OCI-LY7 (cell line): ENCODE measurements at regions not wholly inside any gene's neighbourhood (a gene's known extent, or its start where the extent isn't known, plus 50 kb on each side); places are given as distances from the start of the nearest gene placed in this dataset.

Source experiments
- CTCF ChIP-seq: fragments of 200-600 bp; sonication (generic); conservative IDR thresholded peaks from 2 replicates; pipeline ENCODE4 v1.5.1; 2014; ENCODE audit warnings: mild to moderate bottlenecking, antibody characterized with exemption, low read length, moderate library complexity, mixed read lengths
- EZH2phosphoT487 ChIP-seq: fragments of 200-600 bp; sonication (generic); IDR thresholded peaks from 2 replicates; pipeline ENCODE4 v1.6.1; 2018; ENCODE audit warnings: low read depth, borderline replicate concordance, mild to moderate bottlenecking, mixed run types, antibody characterized with exemption, low read length, moderate library complexity, mixed read lengths

- no peak for TF ChIP-seq CTCF
- no peak for TF ChIP-seq EZH2phosphoT487
These were observed 327.4 kb downstream of the RND3 start for GRCh38 chr2:150160058-150160457.
